AG04450 (cell line): ENCODE measurements at regions not wholly inside any gene's neighbourhood (a gene's known extent, or its start where the extent isn't known, plus 50 kb on each side); places are given as distances from the start of the nearest gene placed in this dataset.

Experiments
- CTCF ChIA-PET: fragments of 300-600, 350-600 bp; formaldehyde crosslinking; extraction: SDS; loops from one replicate; lab custom pipeline; 2022; ENCODE audit warnings: antibody characterized with exemption, inconsistent platforms; lab: Charles Lee
- POLR2A ChIA-PET: fragments of 350-600 bp; formaldehyde crosslinking; extraction: SDS; loops from one replicate; lab custom pipeline; 2021; ENCODE audit warnings: antibody characterized with exemption, inconsistent platforms; lab: Yijun Ruan, JAX
- DNase-seq: peaks from one replicate; pipeline ENCODE4 v3.0.0-alpha.2; 2011; ENCODE audit warnings: low read depth, low spot score
- H3K27ac ChIP-seq: one replicate; pipeline ENCODE4 v1.5.1; 2012; ENCODE audit warnings: low read depth, low read length, control low read depth
- H3K27me3 ChIP-seq: one replicate; pipeline ENCODE4 v1.6.0; 2012; ENCODE audit warnings: low read length; ENCODE audit not compliant: control insufficient read depth, insufficient read depth
- H3K4me3 ChIP-seq: 2 replicates; pipeline ENCODE4 v1.5.1; 2011; ENCODE audit warnings: mild to moderate bottlenecking, low read depth, low read length, control low read depth
- H3K9me3 ChIP-seq: 2 replicates; pipeline ENCODE4 v1.5.1; 2012; ENCODE audit warnings: low read length; ENCODE audit not compliant: control insufficient read depth, insufficient read depth
- TF ChIP-seq, protein P1 (sequence below): IDR thresholded peaks from 2 replicates; pipeline ENCODE4 v1.5.1; 2011; ENCODE audit warnings: low read depth, low read length, control low read depth, inconsistent platforms

DNA sequence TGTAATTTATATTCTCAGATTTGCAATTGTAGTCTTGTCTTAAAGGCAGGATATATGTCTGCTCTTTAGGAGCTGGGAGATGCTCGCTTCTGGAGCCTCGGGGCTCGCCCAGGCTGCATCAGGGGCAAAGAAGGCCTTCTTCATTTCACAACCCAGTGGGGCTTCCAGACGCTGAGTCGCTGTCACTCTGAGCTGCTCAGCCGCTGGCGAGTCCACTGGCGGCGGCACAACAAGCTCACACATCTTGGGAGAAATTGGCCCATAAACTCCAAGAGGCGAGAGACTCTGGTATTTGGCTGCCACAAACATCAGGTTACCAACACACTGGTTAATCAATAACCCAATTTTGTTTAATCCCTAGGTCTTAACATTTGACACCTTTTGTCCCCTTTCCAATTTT, 216.6 kb downstream of the ATG4C start:
- no peak for DNase-seq
- ChIA-PET CTCF (no interaction called here), POLR2A (no interaction called here)
- H3K27ac ChIP-seq: no peak overlapping the region
- TF ChIP-seq, protein P1, sequence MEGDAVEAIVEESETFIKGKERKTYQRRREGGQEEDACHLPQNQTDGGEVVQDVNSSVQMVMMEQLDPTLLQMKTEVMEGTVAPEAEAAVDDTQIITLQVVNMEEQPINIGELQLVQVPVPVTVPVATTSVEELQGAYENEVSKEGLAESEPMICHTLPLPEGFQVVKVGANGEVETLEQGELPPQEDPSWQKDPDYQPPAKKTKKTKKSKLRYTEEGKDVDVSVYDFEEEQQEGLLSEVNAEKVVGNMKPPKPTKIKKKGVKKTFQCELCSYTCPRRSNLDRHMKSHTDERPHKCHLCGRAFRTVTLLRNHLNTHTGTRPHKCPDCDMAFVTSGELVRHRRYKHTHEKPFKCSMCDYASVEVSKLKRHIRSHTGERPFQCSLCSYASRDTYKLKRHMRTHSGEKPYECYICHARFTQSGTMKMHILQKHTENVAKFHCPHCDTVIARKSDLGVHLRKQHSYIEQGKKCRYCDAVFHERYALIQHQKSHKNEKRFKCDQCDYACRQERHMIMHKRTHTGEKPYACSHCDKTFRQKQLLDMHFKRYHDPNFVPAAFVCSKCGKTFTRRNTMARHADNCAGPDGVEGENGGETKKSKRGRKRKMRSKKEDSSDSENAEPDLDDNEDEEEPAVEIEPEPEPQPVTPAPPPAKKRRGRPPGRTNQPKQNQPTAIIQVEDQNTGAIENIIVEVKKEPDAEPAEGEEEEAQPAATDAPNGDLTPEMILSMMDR: no peak
- H3K9me3 ChIP-seq: no peaks in the 10 kb centered on the region
- H3K4me3 ChIP-seq: no peak overlapping the region
- no peaks in the 10 kb centered on the region for H3K27me3 ChIP-seq

DNA sequence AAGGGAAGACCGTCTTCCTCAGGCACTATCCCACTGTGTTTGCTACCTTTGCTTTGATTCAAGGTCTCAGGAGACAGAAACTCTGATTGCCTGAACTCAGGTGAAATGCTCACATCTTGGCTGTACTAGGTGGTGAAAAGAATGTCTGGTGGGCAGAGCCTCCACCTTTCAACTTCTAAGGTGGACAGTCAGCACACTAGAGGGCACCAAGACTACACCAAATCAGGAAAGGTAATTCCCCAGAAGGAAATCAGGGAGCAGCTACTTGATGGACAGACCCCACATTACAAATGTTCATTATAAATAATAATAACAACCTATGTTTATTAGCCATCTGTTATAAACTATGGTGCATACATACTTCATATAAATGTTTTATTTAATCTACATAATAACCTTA, 220.9 kb downstream of the ATG4C start:
- Histone ChIP-seq H3K9me3 (no peaks in the 10 kb centered on the region), H3K4me3 (no peak overlapping the region), H3K27ac (no peak overlapping the region), H3K27me3 (no peaks in the 10 kb centered on the region)
- TF ChIP-seq, protein P1: no peak
- POLR2A ChIA-PET: no interaction called here
- CTCF ChIA-PET: no interaction called here
- DNase-seq: no peak

DNA sequence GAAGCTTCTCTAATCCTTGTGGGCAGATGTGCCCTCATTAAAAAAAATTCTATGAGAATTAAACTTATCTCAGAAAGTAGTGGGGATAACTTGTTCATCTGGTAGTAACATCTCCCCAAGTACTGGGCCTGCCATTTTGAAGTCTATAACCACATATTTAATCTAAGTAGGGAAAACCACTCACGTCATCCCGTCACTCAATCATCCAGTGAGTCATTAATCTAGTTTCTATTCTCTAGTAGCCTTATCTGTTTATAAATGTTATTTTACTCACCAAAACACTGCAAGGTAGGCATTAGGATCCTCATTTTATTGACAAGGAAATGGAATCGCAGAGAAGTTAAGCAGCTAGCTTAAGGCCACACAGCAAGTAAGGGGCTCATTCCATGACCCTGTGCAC, 221.9 kb downstream of the ATG4C start:
- ChIA-PET POLR2A (no interaction called here), CTCF (no interaction called here)

DNA sequence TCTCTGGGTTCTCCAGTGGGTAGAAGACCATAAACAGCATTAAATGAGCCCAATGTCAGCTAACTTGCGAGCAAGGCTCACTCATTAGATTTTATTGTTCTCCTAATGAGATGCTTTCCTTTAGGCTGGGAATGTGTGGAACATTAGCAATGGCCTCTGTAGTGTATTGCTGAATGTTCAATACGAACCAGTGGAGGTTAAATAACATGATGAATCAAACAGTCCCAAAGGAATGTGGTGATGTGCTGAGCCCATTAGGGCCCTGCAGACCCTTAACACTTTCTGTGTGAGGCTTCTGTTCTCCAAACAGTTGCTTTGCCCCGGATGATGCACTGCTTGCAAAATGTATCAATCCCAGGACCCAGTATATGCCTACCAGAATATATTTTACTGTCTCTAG, 225.5 kb downstream of the ATG4C start:
- no peak for DNase-seq
- ChIA-PET POLR2A (no interaction called here), CTCF (no interaction called here)
- no peaks in the 10 kb centered on the region for H3K9me3 ChIP-seq
- H3K27me3 ChIP-seq: no peaks in the 10 kb centered on the region
- H3K27ac ChIP-seq: no peak overlapping the region
- H3K4me3 ChIP-seq: no peak overlapping the region
- TF ChIP-seq, protein P1: no peak

More for the DNA sequence above, 221.9 kb downstream of the ATG4C start:
- TF ChIP-seq, protein P1: no peak
- Histone ChIP-seq H3K9me3 (no peaks in the 10 kb centered on the region), H3K4me3 (no peak overlapping the region), H3K27me3 (no peaks in the 10 kb centered on the region), H3K27ac (no peak overlapping the region)
- DNase-seq: no peak

DNA sequence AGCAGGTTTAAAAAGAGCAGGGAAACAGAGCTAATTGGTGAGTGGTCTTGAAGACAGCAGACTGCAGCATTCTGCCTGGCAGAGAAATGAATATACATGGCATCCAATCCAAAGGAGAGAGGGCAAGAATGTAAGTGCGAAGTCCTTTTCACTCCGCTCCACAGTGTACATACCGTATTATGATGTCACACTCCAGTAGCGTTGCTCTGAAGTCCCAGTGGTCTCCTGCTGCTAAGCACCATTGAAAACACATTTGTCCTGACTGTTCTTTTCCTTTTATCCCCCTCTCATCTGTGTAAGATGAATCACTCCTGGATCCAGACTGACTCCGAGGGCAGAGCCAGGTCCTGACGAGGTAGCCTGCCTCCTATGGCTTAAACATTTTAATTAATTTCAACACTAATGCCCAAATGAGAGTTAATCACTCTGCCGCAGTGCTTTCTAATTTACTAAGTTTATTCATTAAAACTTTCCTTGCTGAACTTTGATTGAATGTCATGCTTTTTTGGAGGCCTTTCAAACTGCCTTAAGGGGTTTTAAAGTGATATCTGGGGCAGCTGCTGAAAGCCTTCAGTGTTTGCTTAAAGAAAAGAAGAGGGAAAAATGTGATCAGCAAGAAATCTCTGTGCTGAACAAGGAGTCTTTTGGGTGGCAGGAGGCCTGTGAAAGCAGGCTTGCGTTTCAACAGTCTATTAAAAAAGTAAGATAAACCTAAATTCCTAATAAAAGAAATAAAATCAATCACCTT, 227.2 kb downstream of the ATG4C start:
- H3K27ac ChIP-seq: no peak overlapping the region
- H3K27me3 ChIP-seq: no peaks in the 10 kb centered on the region
- DNase-seq: no peak
- no peak overlapping the region for H3K4me3 ChIP-seq
- H3K9me3 ChIP-seq: no peaks in the 10 kb centered on the region
- ChIA-PET POLR2A (no interaction called here), CTCF (no interaction called here)
- TF ChIP-seq, protein P1: no peak
